CD4-positive, alpha-beta T cell treated with Interleukin-15 for 1 hour (primary cell): ENCODE measurements at regions not wholly inside any gene's neighbourhood (a gene's known extent, or its start where the extent isn't known, plus 50 kb on each side); places are given as distances from the start of the nearest gene placed in this dataset.

Experiments
- DNase-seq: peaks from one replicate; pipeline ENCODE4 v3.0.0-alpha.2; 2020

DNA sequence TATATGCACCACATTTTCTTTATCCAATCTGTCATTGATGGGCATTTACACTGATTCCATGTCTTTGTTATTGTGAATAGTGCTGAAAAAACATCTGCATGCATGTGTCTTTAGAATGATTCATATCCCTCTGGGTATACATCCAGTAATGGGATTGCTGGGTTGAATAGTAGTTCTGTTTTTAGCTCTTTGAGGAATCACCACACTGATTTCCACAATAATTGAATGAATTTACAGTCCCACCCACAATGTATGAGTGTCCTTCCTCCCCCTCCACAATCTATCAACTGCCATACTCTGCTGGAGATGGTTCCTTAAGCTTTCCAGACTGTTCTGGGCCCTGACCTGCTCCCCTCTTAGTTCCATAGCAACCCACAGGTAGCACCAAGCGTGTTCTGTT, 667.0 kb downstream of the LIG4 start:
- DNase-seq: no peak

DNA sequence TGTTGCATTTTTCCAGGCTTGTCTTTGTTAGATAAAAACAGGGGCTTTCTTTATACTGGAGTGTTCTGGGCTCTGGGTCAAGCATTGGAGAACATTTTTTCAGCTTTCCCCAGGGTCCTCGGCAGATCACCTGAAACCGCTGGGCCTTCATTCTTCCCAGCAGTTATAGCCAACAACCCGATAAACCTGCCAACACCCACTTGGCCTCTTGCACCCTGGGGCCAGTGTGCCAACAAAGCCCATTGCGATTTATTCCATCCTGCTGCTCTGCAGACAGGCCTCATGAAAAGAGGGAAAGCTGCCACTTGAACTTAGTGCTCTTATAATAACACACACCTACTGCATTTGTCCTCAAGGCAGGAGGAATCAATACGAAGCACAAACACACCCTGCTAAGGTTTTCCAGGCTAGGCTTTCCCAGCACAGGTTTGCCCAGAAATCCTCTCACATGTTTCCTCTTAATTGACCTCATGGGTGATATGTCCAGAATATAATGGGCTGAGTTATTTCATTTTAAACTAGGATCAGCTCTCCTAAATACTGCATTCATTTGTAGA, 669.3 kb downstream of the LIG4 start:
- DNase-seq: no peak

DNA sequence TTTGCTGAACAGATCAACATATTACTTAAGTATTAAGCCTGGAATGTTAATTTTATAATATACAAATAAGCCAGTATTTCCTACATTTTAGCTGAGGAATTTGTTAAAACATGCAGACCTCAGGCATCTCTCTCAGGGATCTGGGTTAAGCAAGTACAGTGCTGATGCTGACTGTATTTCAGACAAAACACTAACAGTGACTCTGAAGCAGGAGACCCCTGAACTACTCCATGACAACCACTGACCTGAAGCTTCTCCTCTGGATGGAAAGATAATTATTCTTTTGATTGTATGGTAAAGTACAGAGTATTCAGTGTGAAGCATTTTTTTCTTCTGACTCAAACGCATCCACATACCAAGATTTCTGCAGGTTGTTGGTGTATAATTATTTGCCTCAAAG, 680.8 kb downstream of the LIG4 start:
- DNase-seq: no peak

DNA sequence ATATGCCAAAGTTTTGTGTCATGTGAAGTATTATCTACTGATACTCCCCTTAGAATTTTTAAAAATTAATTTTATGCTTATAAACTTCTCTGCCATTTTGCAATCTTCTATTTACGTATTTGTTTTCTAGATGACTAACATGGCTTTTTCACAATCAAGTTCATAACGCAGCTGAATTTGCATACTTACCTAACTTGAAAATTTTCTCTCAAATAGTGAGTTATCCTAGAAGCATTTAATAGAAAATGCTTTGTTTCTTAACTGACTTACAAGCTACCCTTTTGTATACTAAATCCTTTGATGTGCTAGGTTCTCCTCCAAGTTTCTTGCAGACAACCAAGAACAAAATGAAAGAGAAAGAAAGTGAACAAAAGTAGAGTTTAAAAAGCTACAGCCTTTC, 683.5 kb downstream of the LIG4 start:
- DNase-seq: no peak

DNA sequence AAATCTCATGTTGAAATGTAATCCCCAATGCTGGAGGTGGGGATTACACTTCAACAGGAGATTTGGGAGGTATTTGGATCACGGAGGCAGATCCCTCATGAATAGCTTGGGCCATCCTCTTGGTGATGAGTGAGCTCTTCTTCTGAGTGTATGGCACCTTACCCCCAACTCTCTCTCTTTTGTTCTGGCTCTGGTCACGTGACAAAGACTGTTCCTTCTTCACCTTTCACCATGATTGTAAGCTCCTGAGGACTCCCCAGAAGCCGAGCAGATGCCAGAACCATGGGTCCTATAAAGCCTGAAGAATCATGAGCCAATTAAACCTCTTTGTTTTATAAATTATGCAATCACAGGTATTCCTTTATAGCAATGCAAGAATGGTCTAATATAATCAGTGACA, 684.2 kb downstream of the LIG4 start:
- no peak for DNase-seq

DNA sequence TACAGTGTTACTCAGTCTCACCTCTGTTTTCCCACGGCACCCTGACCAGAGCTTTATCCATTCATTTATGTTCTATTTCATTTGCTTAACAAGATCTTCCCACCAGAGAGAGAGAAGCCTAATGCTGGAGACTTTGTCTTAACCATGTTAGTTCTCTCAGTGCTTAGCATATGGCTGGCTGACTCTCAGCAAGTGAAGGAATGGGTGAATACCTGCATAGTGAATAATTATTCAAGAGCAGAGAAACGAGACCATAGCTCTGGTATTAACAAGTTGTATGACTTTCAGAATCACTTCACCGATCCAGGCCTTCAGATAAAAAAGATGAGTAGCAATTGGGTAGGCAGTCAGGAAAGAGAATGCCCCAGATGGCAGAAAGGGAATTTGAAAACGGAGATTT, 686.3 kb downstream of the LIG4 start:
- DNase-seq: no peak

DNA sequence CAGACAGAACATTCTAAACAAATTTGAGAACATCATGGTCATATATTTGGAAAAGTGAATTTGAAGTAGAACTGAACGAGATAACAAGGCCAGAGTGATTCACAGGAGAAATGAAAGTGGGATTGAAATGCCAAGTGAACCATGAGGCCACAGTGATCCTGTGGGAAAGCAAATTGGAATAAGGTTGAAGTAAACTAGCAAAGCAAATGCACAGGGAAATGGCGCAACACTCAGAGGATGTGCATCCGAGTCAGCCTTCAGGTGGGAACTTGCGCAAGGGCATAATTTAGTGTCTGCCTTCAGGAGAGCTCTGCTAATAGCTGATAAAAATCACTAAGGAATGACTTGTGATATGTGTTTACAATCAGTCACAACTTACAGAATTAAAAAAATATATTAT, 696.6 kb downstream of the LIG4 start:
- no peak for DNase-seq

DNA sequence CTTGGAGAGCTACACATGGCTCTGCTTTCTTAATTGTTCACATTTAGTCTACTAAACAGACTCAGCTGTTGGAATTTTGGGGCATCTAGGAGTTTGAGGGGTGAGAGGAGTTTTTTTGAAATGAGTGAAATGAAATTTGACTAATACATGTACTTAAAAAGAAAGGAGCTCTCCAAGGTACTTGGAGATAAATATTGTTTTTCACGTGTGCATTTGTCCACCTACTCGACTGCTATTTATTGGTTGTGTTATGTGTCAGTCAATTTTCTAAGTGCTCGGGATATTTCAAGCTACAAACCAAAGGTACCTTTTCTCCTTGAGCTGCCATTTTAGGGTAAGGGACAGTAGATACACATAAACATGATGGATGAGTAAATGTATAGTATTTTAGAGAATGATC, 697.0 kb downstream of the LIG4 start:
- DNase-seq: no peak

DNA sequence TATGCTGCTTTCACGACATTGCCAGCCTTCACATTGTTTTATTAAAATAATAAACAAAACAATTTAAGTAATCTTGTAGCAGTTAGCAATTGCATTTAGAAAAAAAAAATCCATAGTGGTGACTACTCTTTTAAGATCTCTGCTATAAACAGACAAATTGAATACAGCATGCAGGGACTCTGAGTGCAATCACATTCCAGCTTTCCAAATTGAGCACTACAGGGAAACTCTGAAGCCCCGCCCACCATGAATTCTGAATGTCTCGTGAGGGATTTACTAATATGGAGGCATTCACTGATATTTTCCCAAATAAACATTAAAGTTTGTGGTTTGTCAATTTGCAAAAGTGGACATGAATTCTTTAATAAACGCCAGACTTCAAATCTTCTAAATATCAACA, 698.8 kb downstream of the LIG4 start:
- DNase-seq: no peak

DNA sequence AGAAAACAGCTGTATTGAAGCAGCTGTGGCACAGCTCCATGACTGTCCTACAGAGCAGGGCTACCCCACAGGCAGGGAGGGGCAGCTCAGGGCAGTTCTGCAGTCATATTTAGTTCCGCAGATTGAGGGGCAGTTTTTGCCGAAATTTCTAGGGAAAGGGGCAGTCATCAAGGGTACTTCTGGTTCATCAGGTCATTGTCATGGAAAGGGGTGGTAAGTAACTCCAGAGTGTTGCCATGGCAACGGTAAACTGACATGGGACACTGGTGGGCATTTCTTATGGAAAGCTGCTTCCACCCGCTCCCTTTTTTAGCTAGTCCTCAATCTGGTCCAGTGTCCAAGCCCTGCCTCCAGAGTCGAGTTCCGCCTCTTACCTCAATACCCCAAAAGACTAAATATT, 702.8 kb downstream of the LIG4 start:
- DNase-seq: no peak

DNA sequence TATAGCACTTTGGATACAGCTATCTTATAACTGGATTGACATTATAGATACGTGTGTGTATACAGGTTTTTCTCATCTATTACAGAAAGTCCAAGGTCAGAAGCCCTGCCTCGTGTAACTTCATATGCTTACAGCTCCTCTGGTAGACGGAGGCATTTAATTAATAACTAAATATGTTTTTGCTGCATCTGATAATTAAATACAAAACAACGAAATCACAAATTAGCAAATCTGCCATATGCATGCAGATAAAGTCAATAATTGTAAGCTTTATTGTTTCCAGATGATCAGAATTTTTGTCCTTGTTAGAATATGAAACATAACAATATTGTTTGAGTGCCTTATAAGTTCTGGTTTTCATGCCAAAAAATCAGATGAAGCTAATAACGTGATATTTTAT, 717.7 kb downstream of the LIG4 start:
- no peak for DNase-seq

DNA sequence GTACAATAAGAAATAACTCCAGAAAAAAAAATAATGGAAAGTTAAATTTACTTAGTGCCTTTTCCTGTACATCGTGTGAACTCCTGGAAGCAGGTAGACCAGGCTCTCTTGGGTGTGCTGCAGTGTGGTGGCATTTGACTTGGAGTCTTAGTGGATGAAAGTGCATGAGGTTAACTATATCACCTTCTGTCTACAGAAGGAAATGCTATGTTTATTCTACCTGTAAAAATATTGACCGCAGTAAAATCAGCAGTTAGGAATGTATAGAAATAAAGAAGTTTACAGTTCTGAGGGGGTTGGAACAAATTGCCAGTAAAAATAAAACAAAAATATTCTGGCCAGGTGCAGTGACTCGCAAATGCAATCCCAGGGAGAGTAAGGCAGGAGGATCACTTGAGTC, 722.1 kb downstream of the LIG4 start:
- no peak for DNase-seq

DNA sequence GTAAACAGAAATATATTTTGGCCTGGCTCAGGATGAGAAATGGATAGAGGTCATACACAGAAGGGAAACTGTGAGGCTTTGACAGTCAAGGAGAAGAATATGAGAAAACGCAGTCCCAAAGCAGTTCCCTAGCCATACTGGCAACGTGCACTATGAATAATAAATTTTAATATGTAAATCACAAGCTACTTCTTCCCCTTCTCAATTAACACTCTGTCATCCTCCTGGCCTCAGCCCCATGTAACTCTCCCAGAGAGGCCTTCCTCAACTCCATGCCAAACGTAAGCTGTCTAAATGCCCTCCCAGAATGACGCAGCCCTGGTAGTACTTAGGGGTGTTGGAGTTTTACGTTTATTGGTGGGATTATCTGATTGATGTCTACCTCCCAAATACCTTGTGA, 732.6 kb downstream of the LIG4 start:
- no peak for DNase-seq

DNA sequence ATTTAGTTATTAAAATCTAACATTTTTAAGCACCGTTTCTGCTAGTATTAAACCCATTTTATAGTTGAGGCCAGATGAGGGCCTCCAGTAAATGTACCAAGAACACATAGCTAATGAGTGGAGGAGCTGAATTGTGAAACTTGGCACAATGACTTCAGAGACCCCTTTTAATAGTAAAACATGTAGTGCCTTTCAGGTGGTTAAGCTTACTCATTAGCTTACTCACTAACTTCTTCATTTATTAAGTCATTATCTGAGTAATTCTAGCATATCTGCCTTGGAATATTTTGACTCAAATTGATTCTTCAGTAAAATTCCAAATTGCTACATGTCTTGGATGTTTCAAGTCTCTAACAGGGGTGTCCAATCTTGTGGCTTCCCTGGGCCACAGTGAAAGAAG, 735.2 kb downstream of the LIG4 start:
- no peak for DNase-seq

DNA sequence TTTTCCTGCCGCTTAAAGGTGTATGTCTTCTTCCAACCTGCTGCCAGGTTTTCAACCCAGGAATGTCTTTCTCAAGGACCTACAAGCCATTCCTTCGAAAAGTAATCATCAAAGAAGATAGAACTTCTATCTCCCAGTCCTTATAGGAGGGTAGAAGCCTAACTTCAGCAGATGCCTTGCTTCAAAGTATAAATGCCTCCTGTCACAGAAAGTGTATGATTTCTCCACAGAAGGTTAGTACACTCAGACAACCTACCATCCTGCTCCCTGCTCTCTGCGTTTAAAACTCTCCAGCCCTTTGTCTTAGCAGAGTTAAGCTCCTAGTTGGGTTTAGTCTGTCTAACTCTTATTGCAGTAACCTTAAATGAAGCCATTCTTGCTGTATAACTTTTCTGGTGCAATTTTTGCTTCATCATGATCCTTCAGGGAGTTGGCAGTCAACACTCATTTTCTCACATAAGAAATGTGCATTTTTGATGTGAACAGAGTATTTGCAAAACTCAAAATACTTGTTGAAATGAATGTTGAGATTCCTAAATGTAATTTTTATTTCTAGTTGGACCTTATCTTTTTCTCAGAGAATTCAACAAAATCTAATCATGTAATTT, 737.5 kb downstream of the LIG4 start:
- no peak for DNase-seq

DNA sequence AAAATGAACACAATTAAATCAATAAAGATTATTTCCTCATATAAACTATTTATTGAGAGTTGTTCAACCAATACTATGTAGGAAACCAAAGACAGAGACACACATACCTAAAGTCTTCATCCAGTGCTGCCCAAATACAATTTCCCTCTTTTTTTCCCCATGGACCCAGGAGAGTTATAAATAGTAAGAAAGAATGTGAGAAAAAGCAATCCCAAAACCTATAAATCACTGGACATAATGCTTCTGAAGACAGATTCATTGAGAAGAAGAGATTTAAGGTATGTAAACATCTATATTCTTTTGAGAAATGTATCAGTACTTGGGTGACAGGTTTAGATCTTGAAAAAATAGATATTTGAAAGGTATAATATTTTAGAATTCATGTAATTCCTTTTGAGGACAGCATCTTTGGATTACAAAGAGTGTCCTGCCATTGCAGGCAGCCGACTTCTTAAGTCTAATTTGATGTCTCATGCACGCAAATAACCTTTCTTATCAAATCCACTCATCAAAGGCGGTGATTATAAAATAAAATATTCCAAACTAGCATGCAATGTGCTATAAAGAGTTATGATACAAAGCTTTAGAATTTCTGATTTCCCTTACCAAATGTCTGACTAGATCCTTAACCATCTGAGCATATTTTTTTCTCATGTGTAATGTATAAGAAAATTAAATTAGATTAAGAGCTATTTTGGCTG, 739.4 kb downstream of the LIG4 start:
- no peak for DNase-seq

DNA sequence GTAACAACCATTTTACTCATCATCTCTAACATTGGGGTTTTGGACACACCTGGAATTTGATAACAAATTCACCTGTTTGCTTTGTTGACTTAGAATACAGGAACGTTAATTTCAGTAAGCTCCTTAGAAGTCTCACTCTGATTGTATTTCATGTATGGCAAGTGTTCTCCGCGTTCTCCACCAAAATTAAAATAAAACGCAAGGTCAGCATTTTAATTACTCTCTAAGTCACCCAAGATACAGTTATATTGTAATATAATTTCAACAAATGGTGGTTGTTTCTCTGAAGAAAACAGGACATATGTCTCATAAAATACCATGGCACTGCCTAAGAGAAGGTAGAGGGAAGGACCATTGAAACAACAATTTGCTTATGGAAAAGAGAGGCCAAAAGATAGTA, 742.1 kb downstream of the LIG4 start:
- DNase-seq: no peak

DNA sequence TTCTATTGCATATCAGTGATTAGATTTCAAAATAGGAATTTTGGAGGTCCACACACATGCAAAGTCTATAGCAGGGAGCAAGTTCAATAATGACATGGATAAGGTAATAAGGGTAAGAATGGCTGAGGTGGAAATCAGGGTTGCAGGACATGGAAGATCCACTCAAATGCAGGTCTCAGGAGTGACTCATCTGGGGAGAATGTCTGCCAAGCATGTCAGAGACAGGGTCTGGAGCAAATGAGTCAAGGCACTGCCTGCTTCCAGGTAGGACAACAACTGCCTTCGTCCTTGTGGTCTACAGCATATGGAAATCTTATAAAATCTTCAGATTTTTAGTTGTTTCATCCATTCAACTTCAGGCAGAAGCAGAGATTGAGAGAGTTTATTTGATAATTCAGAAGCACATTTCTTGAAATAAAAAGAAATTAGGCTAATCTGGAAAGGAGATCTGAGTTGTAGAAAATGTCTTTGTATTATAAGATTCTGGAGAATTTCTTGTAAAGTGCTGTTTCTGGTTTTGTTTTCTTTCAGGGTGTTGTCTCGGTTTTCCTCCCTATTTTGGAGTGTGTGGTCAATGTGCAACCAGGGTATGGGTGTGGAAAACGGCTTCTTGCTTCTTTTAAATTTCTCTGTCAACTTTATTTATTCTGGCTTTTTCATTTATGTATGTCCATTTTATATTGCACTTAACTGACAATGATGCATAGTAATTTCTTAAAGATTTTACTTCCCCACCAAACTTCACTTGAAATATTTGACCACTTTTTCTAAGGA, 748.8 kb downstream of the LIG4 start:
- no peak for DNase-seq

DNA sequence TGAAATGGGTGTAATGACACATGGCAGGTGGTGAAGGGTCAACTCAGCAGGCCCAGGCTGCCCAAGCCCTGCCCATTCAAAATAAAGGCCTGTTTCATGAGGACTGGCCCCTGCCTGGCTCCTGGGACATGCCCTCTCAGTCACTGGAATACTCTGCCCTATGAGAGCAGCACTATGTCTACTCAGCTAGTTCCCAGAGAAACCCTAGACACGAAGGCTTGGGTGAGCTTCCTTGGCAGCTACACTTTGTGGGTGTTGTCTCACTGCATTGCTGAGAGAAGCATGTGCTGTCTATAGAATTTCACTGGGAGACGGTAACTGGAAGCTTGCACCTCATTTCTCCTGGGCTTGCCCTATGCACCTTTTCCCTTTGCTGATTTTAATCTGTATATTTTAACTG, 752.8 kb downstream of the LIG4 start:
- no peak for DNase-seq

DNA sequence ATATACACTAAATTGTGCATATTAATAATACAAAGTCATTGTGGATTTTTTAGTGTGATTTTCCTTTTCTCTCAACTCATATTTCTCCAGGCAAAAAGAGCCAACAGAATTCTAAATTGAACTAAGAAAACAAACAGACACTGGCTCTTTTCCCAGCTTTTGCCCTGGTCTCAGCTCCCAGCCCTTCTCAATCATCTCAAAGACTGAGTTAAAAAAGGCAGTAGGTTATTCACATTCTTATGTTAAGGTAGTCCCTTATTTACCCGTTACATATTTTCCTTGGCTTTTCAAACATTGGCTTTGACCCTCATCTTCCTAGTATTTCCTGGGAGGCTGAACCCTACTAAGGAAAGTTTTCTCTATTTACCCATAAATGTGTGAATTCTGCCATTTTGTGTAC, 753.6 kb downstream of the LIG4 start:
- DNase-seq: no peak

DNA sequence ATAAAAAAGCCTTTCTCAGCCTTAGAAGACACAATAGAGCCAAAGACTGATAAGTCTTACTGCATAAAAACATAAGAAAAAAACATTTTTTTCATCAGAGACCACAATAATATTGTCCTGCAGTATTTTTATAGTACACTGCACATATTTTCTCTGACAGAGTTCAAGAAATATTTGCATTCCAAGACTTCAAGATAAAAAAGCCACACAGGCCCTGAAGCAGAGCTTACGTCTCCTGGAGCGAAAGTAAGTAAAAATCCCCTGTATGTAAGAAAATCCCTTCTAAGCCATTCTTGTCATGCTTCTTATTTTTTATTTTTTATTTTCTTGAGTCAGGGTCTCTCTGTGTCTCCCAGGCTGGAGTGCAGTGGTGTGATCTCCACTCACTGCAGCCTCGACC, 755.9 kb downstream of the LIG4 start:
- no peak for DNase-seq

DNA sequence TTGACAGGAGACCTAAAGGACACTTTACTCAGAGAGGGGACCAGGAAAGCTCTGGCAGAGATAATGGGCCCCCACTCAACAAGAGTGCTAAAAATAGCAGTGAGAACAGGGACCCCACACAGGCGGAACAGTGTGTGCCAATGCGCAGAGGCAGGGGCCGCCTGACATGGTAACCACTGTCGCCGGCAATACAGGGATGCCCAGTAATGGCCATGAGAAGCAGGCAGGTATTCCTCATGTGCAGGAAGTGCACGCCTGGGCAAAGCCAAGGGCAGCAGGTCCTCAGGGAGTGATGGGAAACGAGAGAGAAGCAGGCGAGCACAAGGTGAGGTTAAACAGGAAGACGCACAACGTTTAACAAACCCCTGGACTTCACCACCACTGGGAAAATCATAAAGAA, 757.1 kb downstream of the LIG4 start:
- DNase-seq: no peak

DNA sequence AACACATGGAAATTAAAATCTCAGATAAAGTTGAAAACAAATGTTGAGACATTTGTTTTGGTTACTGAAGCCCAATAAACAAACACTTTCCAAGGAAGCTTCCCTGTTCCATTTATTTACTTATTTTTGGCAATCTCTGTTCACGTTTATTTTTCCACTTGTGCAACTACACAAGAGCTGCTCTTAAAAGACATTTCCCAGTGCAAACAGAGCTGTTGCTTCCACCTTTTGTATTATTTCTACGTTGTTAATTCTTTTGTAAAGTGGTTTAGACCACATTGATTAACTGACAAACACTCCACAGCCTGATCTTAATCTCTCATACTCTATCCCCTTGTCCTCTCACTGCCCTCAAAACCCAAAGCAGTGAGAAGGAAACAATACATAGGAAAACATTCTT, 757.6 kb downstream of the LIG4 start:
- DNase-seq: no peak

DNA sequence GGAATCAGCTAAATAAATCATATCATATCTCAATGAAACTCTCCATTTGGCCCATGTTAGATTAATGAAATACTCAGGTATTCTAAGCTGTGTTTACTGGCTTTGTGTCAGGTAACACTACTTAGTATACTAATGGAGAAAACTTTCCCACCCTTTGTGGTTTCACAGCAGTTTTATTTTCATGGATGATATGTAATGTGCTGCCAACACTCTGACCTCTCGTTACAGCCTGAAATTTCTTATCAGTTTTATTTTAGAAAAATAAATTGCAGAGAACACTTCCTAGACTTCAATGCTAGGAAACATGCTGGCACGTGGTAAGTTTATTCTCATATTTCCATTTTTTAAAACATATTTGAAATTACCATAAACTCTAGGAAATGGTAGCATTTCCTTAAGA, 758.9 kb downstream of the LIG4 start:
- no peak for DNase-seq
